Activated CD4-positive, alpha-beta memory T cell treated with anti-CD3 and anti-CD28 coated beads, Interleukin-2, amount 10 ng/mL, durations not matched to agents 7 days and 5 days (primary cell): ENCODE measurements at regions not wholly inside any gene's neighbourhood (a gene's known extent, or its start where the extent isn't known, plus 50 kb on each side); places are given as distances from the start of the nearest gene placed in this dataset.

Experiments used
- CTCF ChIA-PET: fragments of 350-600 bp; sonication (Branson Sonifier 250); formaldehyde crosslinking; loops from one replicate; lab custom pipeline; 2021; ENCODE audit warnings: antibody characterized with exemption, inconsistent platforms; lab: Charles Lee
- POLR2A ChIA-PET: fragments of 350-600 bp; sonication (Branson Sonifier 250); formaldehyde crosslinking; loops from one replicate; lab custom pipeline; 2021; ENCODE audit warnings: antibody characterized with exemption; lab: Charles Lee
- DNase-seq: peaks from one replicate; pipeline ENCODE4 v3.0.0-alpha.2; 2020
- H3K27ac Mint-ChIP-seq: one replicate; pipeline ENCODE4 v1.8.0; 2021; ENCODE audit warnings: mild to moderate bottlenecking, mixed read lengths
- H3K27me3 Mint-ChIP-seq: one replicate; pipeline ENCODE4 v1.8.0; 2021; ENCODE audit warnings: mixed read lengths
- H3K36me3 Mint-ChIP-seq: one replicate; pipeline ENCODE4 v1.8.0; 2021; ENCODE audit warnings: low read depth, mixed read lengths
- H3K4me1 Mint-ChIP-seq: one replicate; pipeline ENCODE4 v1.8.0; 2021; ENCODE audit warnings: mixed read lengths
- H3K4me3 Mint-ChIP-seq: one replicate; pipeline ENCODE4 v1.8.0; 2021; ENCODE audit warnings: mild to moderate bottlenecking, mixed read lengths
- H3K9me3 Mint-ChIP-seq: one replicate; pipeline ENCODE4 v1.8.0; 2021; ENCODE audit warnings: mixed read lengths

DNA sequence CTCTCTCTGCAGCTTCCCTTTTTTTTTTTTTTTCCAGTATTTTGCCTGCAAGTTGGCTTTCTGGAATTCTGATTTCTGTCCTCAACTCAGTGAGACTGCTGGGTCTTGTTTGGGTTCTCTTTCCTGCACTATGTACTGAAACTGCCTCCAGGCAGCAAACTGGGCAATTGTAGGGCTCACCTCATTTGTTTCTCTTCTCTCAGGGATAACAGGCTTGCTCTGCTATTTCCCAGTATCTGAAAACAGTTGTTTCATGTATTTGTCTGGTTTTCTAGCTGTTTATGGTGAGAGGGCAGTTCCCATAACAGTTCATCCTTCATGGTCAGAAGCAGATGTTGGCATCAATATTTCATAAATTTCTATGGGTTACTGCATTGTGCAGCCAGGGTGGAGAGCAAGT is 206.0 kb downstream of the CYRIA start:
- no peaks in the 10 kb centered on the region for H3K9me3 Mint-ChIP-seq
- H3K27me3 Mint-ChIP-seq: no peaks in the 10 kb centered on the region
- ChIA-PET POLR2A (no interaction called here), CTCF (no interaction called here)
- H3K4me3 Mint-ChIP-seq: no peak overlapping the region
- DNase-seq: no peak
- H3K4me1 Mint-ChIP-seq: no peaks in the 10 kb centered on the region
- no peaks in the 10 kb centered on the region for H3K36me3 Mint-ChIP-seq
- H3K27ac Mint-ChIP-seq: no peak overlapping the region

DNA sequence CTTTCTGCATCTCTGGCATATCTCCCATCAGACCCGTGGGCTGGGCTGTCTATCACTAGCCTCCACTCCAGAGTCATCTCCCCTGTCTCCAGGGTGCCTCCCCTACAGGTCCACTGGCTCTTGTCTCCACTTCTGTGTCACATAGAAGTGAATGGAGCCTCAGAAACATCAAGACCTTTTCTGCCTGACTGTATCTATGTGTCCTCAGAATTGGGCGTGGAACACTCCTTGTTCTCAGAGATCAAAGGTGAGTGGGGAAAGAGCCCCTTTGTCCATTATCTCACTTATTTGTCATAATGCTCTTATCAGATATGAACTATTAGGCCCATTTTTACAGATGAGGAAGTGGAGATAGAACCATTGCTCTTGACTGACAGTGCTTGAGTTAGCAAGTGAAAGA is 211.0 kb downstream of the CYRIA start:
- Mint-ChIP-seq H3K4me1 (no peaks in the 10 kb centered on the region), H3K36me3 (no peaks in the 10 kb centered on the region), H3K9me3 (no peaks in the 10 kb centered on the region), H3K27me3 (no peaks in the 10 kb centered on the region), H3K4me3 (no peak overlapping the region), H3K27ac (no peak overlapping the region)
- CTCF ChIA-PET: no interaction called here
- POLR2A ChIA-PET: no interaction called here
- DNase-seq: no peak

DNA sequence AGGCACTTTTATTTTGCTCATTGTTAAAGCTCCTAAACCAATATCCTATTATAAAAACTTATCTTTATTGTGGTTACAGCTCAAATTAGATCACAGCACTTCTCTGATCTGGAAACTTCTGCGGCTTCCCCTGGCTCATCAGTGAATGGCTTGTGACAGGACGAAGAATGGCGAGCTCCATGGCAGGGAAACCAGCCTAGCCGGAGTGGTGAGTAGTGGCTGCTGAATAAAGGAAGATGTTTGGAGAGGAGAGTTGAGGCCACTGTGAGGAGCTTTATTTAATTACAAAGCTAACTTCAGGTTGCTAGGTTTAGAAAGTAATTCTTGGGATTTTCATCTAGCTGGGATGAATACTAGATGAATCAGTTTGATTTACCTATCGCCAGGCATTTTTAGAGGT is 213.5 kb downstream of the CYRIA start:
- Mint-ChIP-seq H3K9me3 (no peaks in the 10 kb centered on the region), H3K27me3 (no peaks in the 10 kb centered on the region), H3K4me1 (no peaks in the 10 kb centered on the region), H3K4me3 (no peak overlapping the region), H3K36me3 (no peaks in the 10 kb centered on the region), H3K27ac (no peak overlapping the region)
- ChIA-PET CTCF (no interaction called here), POLR2A (no interaction called here)
- DNase-seq: no peak

DNA sequence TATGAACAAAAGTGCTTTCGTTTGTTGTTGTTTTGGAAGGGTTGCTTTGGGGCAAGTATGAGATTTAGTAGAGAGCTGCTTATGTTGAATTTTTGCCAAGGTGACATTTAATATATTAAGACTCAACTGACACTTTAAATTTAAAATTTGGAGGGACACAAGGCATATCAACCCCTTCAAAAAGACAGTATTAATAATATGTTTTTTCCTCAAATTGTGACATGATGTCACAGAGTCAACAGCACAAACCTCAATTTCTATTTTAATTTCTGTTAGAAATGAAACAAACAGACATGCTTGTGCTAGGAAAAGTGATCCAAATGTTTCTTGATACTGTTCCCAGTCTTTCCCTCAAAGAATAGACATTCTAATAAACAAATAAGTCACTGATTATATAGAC is 218.9 kb downstream of the CYRIA start:
- POLR2A ChIA-PET: no interaction called here
- no peaks in the 10 kb centered on the region for H3K36me3 Mint-ChIP-seq
- CTCF ChIA-PET: no interaction called here
- no peak for DNase-seq
- H3K4me1 Mint-ChIP-seq: no peaks in the 10 kb centered on the region
- H3K27ac Mint-ChIP-seq: no peak overlapping the region
- H3K4me3 Mint-ChIP-seq: no peak overlapping the region
- H3K9me3 Mint-ChIP-seq: no peaks in the 10 kb centered on the region
- H3K27me3 Mint-ChIP-seq: no peaks in the 10 kb centered on the region

DNA sequence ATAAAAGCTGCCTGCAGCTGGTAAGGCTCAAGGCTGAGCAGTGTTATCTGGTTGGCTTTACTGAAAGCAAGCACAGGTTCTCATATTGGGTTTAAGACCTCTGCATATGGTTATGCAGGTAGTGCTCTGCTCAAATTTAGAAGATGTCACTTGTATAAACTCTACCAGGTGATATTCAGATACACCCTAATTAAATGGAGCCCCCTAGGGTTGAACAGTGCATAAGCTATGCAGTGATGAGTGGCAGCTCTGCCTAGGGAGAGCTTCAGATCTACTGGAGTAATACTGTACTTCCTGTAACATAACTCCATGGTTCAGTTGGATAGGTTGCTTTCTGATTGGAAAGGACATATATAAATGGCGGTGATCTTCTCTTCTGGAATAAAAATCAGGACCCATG is 222.7 kb downstream of the CYRIA start:
- POLR2A ChIA-PET: no interaction called here
- no peak for DNase-seq
- H3K4me1 Mint-ChIP-seq: no peaks in the 10 kb centered on the region
- H3K36me3 Mint-ChIP-seq: no peaks in the 10 kb centered on the region
- no peak overlapping the region for H3K27ac Mint-ChIP-seq
- no peaks in the 10 kb centered on the region for H3K27me3 Mint-ChIP-seq
- CTCF ChIA-PET: no interaction called here
- no peak overlapping the region for H3K4me3 Mint-ChIP-seq
- H3K9me3 Mint-ChIP-seq: no peaks in the 10 kb centered on the region

DNA sequence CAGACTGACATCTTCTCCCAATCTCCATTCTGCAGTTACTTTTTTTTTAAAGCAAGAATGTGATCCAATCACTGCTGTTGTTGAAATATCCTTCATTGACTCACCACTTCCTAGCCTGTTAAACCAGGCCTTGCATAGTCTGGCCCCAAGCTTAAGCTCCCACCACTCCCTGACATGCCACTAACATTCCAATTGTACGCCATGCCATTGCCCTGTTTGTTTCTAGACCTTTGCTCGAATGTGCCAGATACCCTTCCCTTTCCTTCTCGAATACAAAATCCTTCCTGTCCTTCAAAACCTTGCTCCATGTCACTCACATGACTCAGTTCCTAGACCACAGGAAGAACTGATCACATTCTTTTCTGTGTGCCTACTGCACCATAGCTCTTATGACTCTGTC is 224.2 kb downstream of the CYRIA start:
- Mint-ChIP-seq H3K9me3 (no peaks in the 10 kb centered on the region), H3K4me3 (no peak overlapping the region), H3K27me3 (no peaks in the 10 kb centered on the region), H3K4me1 (no peaks in the 10 kb centered on the region), H3K27ac (no peak overlapping the region), H3K36me3 (no peaks in the 10 kb centered on the region)
- POLR2A ChIA-PET: no interaction called here
- DNase-seq: no peak
- CTCF ChIA-PET: no interaction called here

DNA sequence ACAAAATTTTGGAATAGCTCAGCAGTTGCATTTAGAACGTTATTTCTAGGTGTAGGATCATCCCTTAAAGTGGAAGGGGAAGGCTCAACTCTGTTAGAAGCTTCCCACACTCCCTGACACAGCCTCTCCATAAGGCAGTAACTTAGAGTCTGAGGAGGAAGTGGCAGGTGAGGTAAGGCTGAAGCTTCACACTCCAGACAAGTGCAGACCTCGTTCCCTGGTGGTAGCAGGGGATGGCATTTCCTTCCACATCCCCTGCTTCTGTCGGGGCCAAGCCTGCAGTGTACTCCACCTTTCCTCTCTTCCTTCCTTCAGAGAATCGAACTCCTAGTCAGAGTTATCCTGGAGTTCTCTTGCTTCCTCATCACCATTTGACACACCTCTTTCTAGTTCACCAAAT is 224.7 kb downstream of the CYRIA start:
- CTCF ChIA-PET: no interaction called here
- Mint-ChIP-seq H3K36me3 (no peaks in the 10 kb centered on the region), H3K4me3 (no peak overlapping the region), H3K27me3 (no peaks in the 10 kb centered on the region), H3K9me3 (no peaks in the 10 kb centered on the region), H3K27ac (no peak overlapping the region), H3K4me1 (no peaks in the 10 kb centered on the region)
- no peak for DNase-seq
- POLR2A ChIA-PET: no interaction called here

DNA sequence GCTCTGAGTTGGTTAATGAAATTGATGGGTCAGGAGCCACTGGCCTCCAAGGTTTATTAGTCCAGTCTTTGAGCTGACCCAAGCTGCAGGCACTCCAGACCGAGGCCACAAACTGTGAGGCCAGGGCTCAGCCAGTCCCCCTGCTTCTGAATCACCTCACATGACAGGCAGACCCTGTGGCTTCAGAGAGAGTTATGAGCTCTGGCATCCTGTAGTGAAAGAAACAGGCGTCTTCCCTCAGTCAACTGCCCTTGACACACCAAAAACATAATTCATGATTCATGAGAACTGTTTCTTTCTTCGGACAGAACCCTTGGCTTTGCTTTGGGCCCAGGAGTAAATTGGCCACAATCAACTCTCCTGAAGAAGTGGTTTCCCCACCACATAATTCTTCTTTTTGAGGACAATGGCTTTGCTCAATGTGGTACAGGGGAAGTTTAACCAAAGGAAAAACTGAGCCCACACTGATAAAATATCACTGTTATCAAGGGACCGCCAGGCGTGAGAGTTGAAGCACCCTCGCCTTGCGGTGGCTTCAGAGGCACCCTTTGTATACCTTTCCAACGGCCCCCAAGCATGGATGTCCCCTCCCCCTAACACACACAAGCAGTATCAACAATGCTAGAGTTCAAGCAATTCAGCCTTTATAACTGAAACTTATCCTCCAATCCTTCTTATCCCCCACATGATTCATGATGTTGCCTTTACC is 226.9 kb downstream of the CYRIA start:
- ChIA-PET CTCF (no interaction called here), POLR2A (no interaction called here)
- Mint-ChIP-seq H3K36me3 (no peaks in the 10 kb centered on the region), H3K4me1 (no peaks in the 10 kb centered on the region), H3K27ac (no peak overlapping the region), H3K4me3 (no peak overlapping the region), H3K27me3 (no peaks in the 10 kb centered on the region), H3K9me3 (no peaks in the 10 kb centered on the region)
- no peak for DNase-seq

DNA sequence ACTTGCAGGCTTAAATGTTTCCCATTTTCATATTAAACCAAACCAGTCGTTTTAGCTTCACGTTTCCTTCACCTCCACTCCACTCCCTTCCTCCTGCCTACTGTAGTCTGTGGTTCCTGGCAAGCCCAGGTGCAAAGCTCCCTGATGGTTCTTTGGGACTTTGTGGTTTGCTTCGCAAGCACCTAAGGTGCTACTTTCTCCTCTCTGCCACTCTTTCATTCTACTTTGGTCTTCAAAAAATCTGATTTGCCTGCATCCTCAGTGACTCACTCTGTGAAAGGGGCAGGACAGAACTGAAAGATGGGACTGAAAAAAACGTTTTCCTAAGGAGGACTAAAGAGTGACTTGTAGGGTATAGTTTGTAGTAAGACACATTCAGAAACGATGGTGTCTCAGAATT is 228.4 kb downstream of the CYRIA start:
- no peak overlapping the region for H3K4me3 Mint-ChIP-seq
- DNase-seq: no peak
- no peak overlapping the region for H3K27ac Mint-ChIP-seq
- no peaks in the 10 kb centered on the region for H3K9me3 Mint-ChIP-seq
- no peaks in the 10 kb centered on the region for H3K36me3 Mint-ChIP-seq
- POLR2A ChIA-PET: no interaction called here
- CTCF ChIA-PET: no interaction called here
- H3K27me3 Mint-ChIP-seq: no peaks in the 10 kb centered on the region
- no peaks in the 10 kb centered on the region for H3K4me1 Mint-ChIP-seq

DNA sequence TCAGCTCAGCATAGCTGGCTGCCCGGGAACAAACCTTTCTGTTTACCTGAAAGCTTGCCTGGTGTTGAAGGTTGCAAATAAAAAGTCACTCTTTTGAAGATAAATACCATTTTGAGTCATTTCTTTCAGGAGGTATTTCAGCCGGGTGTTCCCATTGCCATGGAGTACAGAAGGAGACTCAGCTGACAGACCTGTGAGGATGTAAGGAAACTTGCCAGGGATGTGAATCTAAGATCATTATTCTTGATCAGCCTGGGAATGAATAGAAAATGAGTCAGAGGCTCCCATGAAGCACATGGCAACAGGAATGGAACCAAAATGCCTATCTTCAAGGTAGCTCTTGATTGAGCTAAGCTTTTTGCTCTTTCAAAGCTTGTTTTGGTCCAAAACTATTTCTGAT is 231.2 kb downstream of the CYRIA start:
- H3K27me3 Mint-ChIP-seq: no peaks in the 10 kb centered on the region
- no peak for DNase-seq
- no peak overlapping the region for H3K27ac Mint-ChIP-seq
- ChIA-PET POLR2A (no interaction called here), CTCF (no interaction called here)
- H3K36me3 Mint-ChIP-seq: no peaks in the 10 kb centered on the region
- H3K4me1 Mint-ChIP-seq: no peaks in the 10 kb centered on the region
- H3K9me3 Mint-ChIP-seq: no peaks in the 10 kb centered on the region
- no peak overlapping the region for H3K4me3 Mint-ChIP-seq

DNA sequence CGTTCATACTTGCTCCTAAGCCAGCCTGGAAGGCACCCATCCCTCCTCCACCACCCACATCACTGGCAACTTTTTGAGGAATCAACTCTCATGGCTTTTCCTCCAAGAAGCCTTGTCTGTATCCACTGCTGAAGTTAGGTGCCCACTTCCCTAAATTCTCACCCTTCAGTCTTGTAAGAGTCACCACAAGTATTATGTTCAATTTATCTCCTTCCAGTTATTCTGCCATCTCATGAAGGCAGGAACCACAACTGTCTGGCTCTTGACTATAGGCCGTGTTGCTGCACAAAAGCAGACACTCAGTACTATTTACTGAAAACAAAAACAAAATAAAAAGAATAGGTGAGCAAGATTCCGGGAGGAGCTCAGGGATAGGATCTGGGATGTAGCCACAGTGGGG is 234.8 kb downstream of the CYRIA start:
- DNase-seq: no peak
- no peaks in the 10 kb centered on the region for H3K36me3 Mint-ChIP-seq
- ChIA-PET CTCF (no interaction called here), POLR2A (no interaction called here)
- no peaks in the 10 kb centered on the region for H3K9me3 Mint-ChIP-seq
- H3K27ac Mint-ChIP-seq: no peak overlapping the region
- H3K4me1 Mint-ChIP-seq: no peaks in the 10 kb centered on the region
- H3K27me3 Mint-ChIP-seq: no peaks in the 10 kb centered on the region
- H3K4me3 Mint-ChIP-seq: no peak overlapping the region

DNA sequence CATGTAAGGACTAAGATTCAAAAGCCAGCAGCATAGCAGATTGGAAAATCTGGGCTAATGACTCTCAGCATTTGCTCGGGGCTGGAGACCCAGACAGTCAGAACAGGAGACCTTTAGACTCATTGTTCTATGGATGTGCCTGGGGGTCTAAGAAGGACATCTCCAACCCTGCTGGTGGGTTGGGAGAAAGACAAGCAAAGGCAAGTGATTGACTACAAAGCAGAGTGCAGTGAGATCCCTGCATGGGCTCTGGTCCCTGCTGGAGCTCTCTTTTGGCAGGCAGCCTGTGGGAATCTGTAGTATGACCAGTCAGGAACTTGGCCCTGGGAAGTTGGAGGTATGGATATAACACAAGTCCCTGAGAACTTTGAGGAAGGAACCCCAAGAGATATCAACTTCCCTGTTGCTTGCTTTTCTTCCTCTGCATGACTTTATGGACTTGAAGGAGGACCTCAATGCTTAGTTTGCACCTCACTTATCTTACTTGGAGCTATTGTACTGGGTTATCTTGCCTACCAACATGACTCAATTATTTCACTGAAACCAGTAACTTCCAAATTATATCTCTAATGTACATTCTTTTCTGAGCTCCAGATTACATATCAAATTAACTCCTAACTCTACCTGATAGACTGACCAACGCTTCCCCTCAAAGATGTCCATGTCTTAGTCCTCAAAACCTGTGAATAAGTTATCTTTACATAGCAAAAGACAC is 236.0 kb downstream of the CYRIA start:
- Mint-ChIP-seq H3K27me3 (no peaks in the 10 kb centered on the region), H3K4me1 (no peaks in the 10 kb centered on the region), H3K27ac (no peak overlapping the region), H3K9me3 (no peaks in the 10 kb centered on the region), H3K4me3 (no peak overlapping the region), H3K36me3 (no peaks in the 10 kb centered on the region)
- ChIA-PET CTCF (no interaction called here), POLR2A (no interaction called here)
- no peak for DNase-seq

DNA sequence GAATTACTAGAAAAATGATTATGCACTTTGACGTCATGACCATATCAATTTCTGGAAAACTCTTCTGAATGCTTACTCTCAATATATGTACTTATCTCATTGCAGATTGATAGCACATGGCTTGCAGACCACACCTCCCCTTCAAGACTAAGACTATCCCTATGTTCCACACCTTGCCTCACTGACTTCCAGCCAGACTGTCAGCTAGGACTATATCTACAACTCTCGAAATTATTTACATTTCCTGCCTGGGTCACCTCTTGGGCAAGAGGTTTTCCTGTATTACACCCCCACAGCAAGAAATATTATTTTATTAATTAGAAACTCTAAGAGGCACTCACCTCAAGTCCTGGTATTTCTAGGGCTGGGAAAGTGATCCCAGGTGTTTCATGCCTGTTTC is 236.6 kb downstream of the CYRIA start:
- DNase-seq: no peak

More for the DNA sequence above, 236.6 kb downstream of the CYRIA start:
- Mint-ChIP-seq H3K4me3 (no peak overlapping the region), H3K36me3 (no peaks in the 10 kb centered on the region), H3K4me1 (no peaks in the 10 kb centered on the region), H3K9me3 (no peaks in the 10 kb centered on the region), H3K27me3 (no peaks in the 10 kb centered on the region), H3K27ac (no peak overlapping the region)
- CTCF ChIA-PET: no interaction called here
- POLR2A ChIA-PET: no interaction called here
